ENCODE measurements at regions not wholly inside any gene's neighbourhood (a gene's known extent, or its start where the extent isn't known, plus 50 kb on each side); places are given as distances from the start of the nearest gene placed in this dataset.

GRCh38 chr4:20625426-20625825 lies 74.8 kb upstream of the PACRGL start:
- Histone ChIP-seq H3K4me3 (replicated peaks in 1 of 3; ENCODE audit: insufficient read depth in 1 of 3, low read depth in 2 of 3, low read length in 3 of 3) (no peak overlapping the region), H3K79me2 (ENCODE audit: insufficient read depth, low read length) (no peaks in the 10 kb centered on the region), H3K27me3 (ENCODE audit: control insufficient read depth in 1 of 2, insufficient read depth in 2 of 2, low read length in 2 of 2) (no peaks in the 10 kb centered on the region), H3K27ac (ENCODE audit: extremely low read length, insufficient read depth, low read length) (no peak overlapping the region), H2AFZ (ENCODE audit: low read length) (no peak overlapping the region), H3K4me2 (ENCODE audit: low read depth, low read length) (no peak overlapping the region), H3K9me3 (ENCODE audit: low read length) (no peaks in the 10 kb centered on the region), H3K36me3 (replicated peaks in 1 of 2; ENCODE audit: control insufficient read depth in 1 of 2, insufficient read depth in 2 of 2, low read length in 2 of 2) (no peaks in the 10 kb centered on the region), H3K9ac (ENCODE audit: insufficient read depth, low read depth, low read length) (no peak overlapping the region), H4K20me1 (ENCODE audit: insufficient read depth, low read length) (no peaks in the 10 kb centered on the region), H3K4me1 (ENCODE audit: insufficient read depth, low read length) (no peaks in the 10 kb centered on the region)
- in situ Hi-C loops (cut with HindIII; ENCODE audit: extremely low pct_ligation_motif_present, low pct_unique_long_range_greater_than_20kb) = no loop called here
- WGBS (ENCODE audit: low lambda C conversion rate) = 4% methylated on average over 3 of the region's 3 CpGs
- DNase-seq (ENCODE audit: low spot score) (no peak), ATAC-seq (no peak), FAIRE-seq (no peak)
- intact Hi-C loops (cut with micrococcal nuclease; ENCODE audit: unreplicated experiment) = no loop called here
- POLR2A ChIA-PET = no interaction called here
- no TSS peak for BruUV-seq (replicated peaks)
- no peak for TF ChIP-seq PCBP2 (optimal IDR thresholded peaks at IDR 0.05; ENCODE audit: low read depth, low read length, poor library complexity, severe bottlenecking)
- CTCF ChIA-PET (ENCODE audit: low intra/inter-chr PET ratio, low total read pairs) = no interaction called here

GRCh38 chr4:20626326-20627005 lies 73.8 kb upstream of the PACRGL start:
- in situ Hi-C loops (cut with HindIII; ENCODE audit: extremely low pct_ligation_motif_present, low pct_unique_long_range_greater_than_20kb) (no loop called here), intact Hi-C loops (cut with micrococcal nuclease; ENCODE audit: unreplicated experiment) (no loop called here)
- POLR2A ChIA-PET = no interaction called here
- no peak for FAIRE-seq
- H3K9me3 ChIP-seq (ENCODE audit: low read length) = no peaks in the 10 kb centered on the region
- no peaks in the 10 kb centered on the region for H3K4me1 ChIP-seq (ENCODE audit: insufficient read depth, low read length)
- no peak overlapping the region for H2AFZ ChIP-seq (ENCODE audit: low read length)
- BruUV-seq (replicated peaks) = no TSS peak
- H3K27ac ChIP-seq (ENCODE audit: extremely low read length, insufficient read depth, low read length) = no peak overlapping the region
- no peak for ATAC-seq
- H3K4me3 ChIP-seq (replicated peaks in 1 of 3; ENCODE audit: insufficient read depth in 1 of 3, low read depth in 2 of 3, low read length in 3 of 3) = no peak overlapping the region
- H3K9ac ChIP-seq (ENCODE audit: insufficient read depth, low read depth, low read length) = no peak overlapping the region
- H3K27me3 ChIP-seq (ENCODE audit: control insufficient read depth in 1 of 2, insufficient read depth in 2 of 2, low read length in 2 of 2) = no peaks in the 10 kb centered on the region
- no peak for DNase-seq (ENCODE audit: low spot score)
- 0% methylated on average over 5 of the region's 5 CpGs for WGBS (ENCODE audit: low lambda C conversion rate)
- TF ChIP-seq HOXA5 (CRISPR knock-in tag; IDR thresholded peaks at IDR 0.05) (no peak), ZNF18 (CRISPR knock-in tag; IDR thresholded peaks at IDR 0.05; ENCODE audit: insufficient replicate concordance) (no peak), PHB2 (IDR thresholded peaks at IDR 0.05; ENCODE audit: partially characterized antibody) (no peak), RARA (CRISPR knock-in tag; IDR thresholded peaks at IDR 0.05) (no peak), CREB1 (IDR thresholded peaks at IDR 0.05) (no peak), CREB1 (CRISPR knock-in tag; IDR thresholded peaks at IDR 0.05) (no peak), WIZ (CRISPR knock-in tag; IDR thresholded peaks at IDR 0.05) (no peak), ZNF256 (CRISPR knock-in tag; conservative IDR thresholded peaks at IDR 0.05) (no peak), ZNF501 (CRISPR knock-in tag; IDR thresholded peaks at IDR 0.05) (no peak), SAP130 (CRISPR knock-in tag; IDR thresholded peaks at IDR 0.05; ENCODE audit: low read depth) (no peak), FLYWCH1 (CRISPR knock-in tag; IDR thresholded peaks at IDR 0.05) (no peak), ZNF121 (CRISPR knock-in tag; IDR thresholded peaks at IDR 0.05) (no peak)
- no peaks in the 10 kb centered on the region for H4K20me1 ChIP-seq (ENCODE audit: insufficient read depth, low read length)
- H3K4me2 ChIP-seq (ENCODE audit: low read depth, low read length) = no peak overlapping the region
- CTCF ChIA-PET (ENCODE audit: low intra/inter-chr PET ratio, low total read pairs) = no interaction called here
- H3K79me2 ChIP-seq (ENCODE audit: insufficient read depth, low read length) = no peaks in the 10 kb centered on the region
- H3K36me3 ChIP-seq (replicated peaks in 1 of 2; ENCODE audit: control insufficient read depth in 1 of 2, insufficient read depth in 2 of 2, low read length in 2 of 2) = no peaks in the 10 kb centered on the region
